HG02943 (cell line): ENCODE measurements at regions not wholly inside any gene's neighbourhood (a gene's known extent, or its start where the extent isn't known, plus 50 kb on each side); places are given as distances from the start of the nearest gene placed in this dataset.
"Not testable (repeated sequence)": the region's sequence is repeated elsewhere in the genome, so short reads cannot be mapped to it uniquely, and the experiment has no call there.

ENCODE experiments used
- ATAC-seq: cut with Tn5 transposase; IDR thresholded peaks from one replicate; pipeline ENCODE4 v1.9.1; 2021; ENCODE audit warnings: mild to moderate bottlenecking, low read depth, moderate library complexity; ENCODE audit not compliant: unreplicated experiment

DNA sequence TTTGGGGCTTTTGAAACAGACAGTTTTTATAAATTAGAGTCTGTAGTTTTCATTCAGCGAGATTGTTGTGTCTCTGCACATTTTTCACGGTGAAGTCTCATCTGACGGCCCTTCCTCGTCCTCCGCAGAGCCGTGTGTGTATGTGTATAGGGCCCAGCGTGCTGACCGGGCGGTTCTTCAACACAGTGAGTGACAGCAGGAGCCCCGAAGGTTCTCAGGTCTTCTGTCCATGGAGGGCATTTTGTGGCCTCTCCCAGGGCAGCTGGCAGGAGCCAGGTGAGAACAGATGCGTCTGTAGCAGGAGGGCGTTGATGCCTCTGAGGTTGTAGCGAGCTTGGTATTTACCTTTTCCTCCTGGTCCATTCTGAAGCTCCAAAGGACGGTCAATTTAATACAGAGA is 116.0 kb upstream of the LPCAT1 start:
- no peak for ATAC-seq

GRCh38 chr5:1638658-1639400 is 115.1 kb upstream of the LPCAT1 start:
- no peak for ATAC-seq

GRCh38 chr5:1637639-1638481 is 114.1 kb upstream of the LPCAT1 start:
- no peak for ATAC-seq

- ATAC-seq: no peak
Measured at GRCh38 chr5:1636981-1637638, 113.3 kb upstream of the LPCAT1 start.

DNA sequence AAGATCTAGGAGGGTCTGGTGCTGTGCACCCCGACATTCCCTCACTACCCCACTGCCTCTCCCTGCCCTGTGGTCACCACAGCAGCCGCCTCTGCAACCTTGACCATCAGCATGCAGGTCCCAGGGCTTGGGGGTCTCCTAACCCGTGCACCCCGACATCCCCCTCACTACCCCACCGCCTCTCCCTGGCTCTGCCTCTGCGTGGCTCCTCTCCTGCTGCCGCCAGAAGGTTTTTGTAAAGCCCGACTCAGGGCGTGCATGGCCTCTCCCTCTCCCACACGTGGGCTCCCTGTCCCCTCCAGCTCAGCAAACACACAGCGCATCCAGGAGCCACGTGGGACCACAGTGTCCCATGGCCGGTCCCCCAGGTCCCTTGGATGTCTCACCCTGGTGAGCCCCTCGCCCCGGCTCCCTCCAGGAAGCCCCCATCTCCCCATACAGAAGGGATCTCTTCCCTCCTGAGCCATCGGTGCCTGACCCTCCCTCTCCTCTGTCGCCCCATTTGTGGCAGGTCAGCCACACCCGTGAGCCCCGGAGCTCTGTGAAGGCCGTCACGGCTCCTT is 112.5 kb upstream of the LPCAT1 start:
- ATAC-seq: not testable (repeated sequence)

DNA sequence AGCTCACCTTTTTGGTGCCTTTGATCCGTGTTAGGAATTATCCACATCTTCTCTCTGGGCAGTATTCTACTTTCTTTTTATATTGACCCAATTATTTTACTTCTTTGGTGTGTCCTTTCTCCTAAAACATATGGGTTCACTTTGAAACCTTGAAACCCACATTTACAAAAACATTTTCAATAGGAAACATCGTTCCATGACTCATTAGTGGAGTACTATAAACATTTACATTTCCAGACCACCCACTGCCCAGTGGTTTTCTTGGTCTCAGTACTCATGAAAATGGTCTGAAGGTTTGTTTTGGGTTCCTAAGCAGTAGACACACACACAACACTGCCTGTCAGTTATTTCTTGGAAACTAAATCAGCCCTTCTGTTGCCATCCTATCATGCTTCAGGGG is 111.7 kb upstream of the LPCAT1 start:
- ATAC-seq: not testable (repeated sequence)

DNA sequence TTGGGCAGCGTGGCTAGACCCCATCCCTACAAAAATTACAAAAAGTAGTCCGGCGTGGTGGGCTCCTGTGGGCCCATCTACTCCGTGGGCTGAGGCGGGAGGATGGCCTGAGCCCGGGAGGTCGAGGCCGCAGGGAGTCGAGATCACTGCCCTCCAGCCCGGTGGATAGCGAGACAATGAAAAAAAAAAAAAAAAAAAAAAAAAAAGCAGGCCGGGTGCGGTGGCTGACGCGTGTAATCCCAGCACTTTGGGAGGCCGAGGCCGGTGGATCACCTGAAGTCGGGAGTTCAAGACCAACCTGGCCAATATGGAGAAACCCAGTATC is 110.5 kb upstream of the LPCAT1 start:
- ATAC-seq: peak; percentile 17

DNA sequence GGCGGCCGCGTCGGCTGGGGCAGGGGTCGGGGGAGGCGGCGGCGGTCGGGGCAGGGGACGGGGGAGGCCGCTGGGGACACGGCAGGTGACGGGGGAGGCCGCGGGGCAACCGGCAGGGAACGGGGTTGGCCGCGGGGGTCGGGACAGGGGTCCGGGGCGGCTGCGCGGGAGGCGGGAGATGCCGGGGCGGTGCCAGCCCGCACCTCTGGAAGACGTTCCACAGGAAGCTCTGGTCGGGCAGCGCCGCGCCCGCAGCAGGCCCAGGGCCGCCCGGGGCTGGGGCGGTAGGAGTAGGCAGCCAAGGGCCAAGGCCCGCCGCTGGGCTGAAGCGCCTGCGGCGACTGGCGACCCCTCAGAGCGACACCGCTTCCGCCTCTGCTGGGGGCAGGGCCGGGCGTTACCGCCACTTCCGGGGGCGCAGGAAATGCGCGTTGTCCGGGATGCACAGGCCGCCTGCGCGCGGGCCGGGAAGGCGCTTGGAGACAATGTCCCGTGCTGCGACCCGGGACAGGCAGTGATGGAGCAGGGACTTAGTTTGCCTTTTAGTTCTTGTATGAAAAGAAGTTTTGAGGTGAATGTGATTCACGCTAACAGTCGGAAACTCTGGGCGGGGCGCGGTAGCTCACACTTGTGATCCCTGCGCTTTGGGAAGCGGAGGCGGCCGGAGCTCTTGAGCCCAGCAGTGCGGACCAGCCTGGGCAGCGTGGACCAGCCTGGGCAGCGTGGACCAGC is 110.0 kb upstream of the LPCAT1 start:
- peak; percentile 98 for ATAC-seq

DNA sequence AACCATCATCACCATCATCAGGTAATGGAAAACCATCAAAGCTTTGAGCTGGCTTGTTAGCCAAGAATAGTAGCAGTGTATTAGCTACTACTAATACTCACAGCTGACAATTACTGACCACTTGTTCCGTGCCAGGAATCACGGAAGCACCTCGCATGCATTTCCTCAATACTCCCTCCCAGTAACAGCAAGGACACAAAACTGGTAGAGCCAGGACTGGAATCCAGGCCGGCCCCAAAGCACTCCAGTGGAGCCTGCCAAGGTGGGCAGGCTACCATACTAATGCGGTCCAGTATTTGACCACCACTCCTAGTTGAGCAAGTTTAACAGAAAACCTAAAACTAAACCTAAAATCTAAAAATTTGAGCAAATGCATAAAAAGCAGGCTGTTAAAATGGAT is 107.2 kb upstream of the LPCAT1 start:
- ATAC-seq: not testable (repeated sequence)

DNA sequence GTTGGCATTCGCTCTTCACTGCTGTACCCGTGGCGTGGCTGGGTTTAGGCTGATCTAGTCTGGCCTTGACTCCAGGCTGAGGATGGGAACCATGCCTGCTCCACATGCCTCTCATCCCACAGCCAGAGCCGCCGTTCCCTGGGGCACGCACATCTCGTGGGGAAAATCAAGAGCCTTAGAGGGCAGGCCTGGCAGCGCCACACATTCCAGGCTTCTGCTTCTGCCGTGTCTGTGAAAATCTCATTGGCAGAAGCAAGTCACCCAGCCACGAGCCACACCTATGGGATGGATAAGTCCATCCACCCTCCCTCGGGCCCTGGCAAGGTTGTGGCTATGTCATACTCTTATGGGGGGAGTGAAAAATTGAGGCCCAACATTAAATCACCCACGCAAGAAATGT is 102.6 kb upstream of the LPCAT1 start:
- ATAC-seq: not testable (repeated sequence)

DNA sequence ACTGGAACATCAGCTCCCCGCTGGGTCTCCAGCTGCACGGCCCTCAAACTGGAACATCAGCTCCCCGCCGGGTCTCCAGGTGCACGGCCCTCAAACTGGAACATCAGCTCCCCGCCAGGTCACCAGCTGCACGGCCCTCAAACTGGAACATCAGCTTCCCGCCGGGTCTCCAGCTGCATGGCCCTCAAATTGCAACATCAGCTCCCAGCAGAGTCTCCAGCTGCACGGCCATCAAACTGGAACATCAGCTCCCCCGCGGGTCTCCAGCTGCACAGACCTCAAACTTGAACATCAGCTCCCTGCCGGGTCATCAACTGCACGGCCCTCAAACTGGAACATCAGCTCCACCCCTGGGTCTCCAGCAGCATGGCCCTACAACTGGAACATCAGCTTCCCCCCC is 95.8 kb upstream of the LPCAT1 start:
- not testable (repeated sequence) for ATAC-seq

DNA sequence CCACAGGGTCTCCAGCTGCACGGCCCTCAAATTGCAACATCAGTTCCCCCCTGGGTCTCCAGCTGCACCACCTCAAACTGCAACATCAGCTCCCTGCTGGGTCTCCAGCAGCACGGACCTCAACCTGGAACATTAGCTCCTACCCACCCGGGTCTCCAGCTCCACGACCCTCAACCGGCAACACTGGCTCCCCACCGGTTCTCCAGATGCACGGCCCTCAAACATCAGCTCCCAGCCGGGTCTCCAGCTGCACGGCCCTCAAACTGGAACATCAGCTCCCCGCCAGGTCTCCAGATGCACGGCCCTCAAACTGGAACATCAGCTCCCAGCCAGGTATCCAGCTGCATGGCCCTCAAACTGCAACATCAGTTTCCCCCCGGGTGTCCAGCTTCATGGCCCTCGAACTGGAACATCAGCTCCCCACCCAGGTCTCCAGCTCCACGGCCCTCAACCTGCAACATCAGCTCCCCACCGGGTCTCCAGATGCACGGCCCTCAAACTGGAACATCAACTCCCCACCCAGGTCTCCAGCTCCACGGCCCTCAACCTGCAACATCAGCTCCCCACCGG is 94.6 kb upstream of the LPCAT1 start:
- not testable (repeated sequence) for ATAC-seq

DNA sequence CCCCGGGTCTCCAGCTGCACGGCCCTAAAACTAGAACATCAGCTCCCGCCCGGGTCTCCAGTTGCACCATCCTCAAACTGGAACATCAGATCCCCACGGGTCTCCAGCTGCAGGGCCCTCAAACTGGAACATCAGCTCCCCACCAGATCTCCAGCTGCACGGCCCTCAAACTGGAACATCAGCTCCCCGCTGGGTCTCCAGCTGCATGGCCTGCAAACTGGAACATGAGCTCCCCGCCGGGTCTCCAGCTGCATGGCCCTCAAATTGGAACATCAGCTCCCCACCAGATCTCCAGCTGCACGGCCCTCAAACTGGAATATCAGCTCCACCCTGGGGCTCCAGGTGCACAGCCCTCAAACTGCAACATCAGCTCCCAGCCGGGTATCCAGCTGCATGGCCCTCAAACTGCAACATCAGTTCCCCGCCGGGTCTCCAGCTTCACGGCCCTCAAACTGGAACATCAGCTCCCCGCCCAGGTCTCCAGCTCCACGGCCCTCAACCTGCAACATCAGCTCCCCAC is 93.5 kb upstream of the LPCAT1 start:
- not testable (repeated sequence) for ATAC-seq

- ATAC-seq: not testable (repeated sequence)
Measured at GRCh38 chr5:1613515-1613914, 89.8 kb upstream of the LPCAT1 start.

DNA sequence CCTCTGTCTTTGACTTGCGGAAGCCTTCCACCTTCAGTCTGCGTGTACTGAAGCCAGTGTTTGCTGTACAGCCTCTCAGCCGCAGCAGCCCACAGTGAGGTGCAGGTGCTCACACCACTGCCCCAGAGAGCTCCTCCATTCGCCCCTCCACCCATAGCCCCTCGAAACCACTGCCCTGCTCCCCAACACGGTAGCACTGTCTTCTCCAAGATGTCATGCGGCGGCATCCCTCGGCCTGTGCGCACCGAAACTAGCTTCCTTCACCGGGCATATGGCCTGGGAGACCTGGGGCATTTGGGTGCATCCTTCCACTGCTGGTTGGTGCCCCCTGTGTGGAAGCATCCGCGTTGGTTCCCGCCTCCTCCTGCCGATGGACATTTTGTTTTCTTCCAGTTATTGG is 86.8 kb upstream of the LPCAT1 start:
- ATAC-seq: not testable (repeated sequence)

GRCh38 chr5:1609111-1609510 is 85.4 kb upstream of the LPCAT1 start:
- ATAC-seq: not testable (repeated sequence)

- ATAC-seq: not testable (repeated sequence)
Measured at GRCh38 chr5:1608336-1608735, 84.6 kb upstream of the LPCAT1 start.

- not testable (repeated sequence) for ATAC-seq
Measured at GRCh38 chr5:1606951-1607350, 83.2 kb upstream of the LPCAT1 start.

GRCh38 chr5:1603916-1604315 is 80.2 kb upstream of the LPCAT1 start:
- not testable (repeated sequence) for ATAC-seq

- not testable (repeated sequence) for ATAC-seq
Measured at GRCh38 chr5:1601565-1601964, 77.8 kb upstream of the LPCAT1 start.
